Psoas muscle (tissue), 7 donors: ENCODE measurements at regions not wholly inside any gene's neighbourhood (a gene's known extent, or its start where the extent isn't known, plus 50 kb on each side); places are given as distances from the start of the nearest gene placed in this dataset.

Experiments used
- ATAC-seq, 4 donors: fragments of 200-7000 bp; cut with Tn5 transposase; one replicate each; pipeline ENCODE4 v1.9.1; 2020; ENCODE audit warnings: moderate library complexity in 3 of 4, mild to moderate bottlenecking in 2 of 4
- DNase-seq, 2 donors: peaks; one replicate each; pipeline ENCODE4 v3.0.0-alpha.2; 2020
- H3K27ac ChIP-seq: fragments of 200-600 bp; one replicate; pipeline ENCODE4 v1.8.0; 2022
- H3K27me3 ChIP-seq, 3 donors: fragments of 200-600 bp in 1 of 3; one replicate each; pipeline versions ENCODE4 v1.6.1 to v1.8.0; 2013 to 2022; ENCODE audit warnings: low read length in 2 of 3, mild to moderate bottlenecking in 2 of 3, moderate library complexity in 1 of 3; ENCODE audit not compliant: insufficient read depth in 3 of 3
- H3K36me3 ChIP-seq, 2 donors: fragments of 200-600 bp in 1 of 2; one replicate each; pipeline versions ENCODE4 v1.6.1 to v1.8.0; 2013 to 2022; ENCODE audit warnings: low read depth in 1 of 2, mild to moderate bottlenecking in 1 of 2, moderate library complexity in 1 of 2; ENCODE audit not compliant: insufficient read depth in 1 of 2
- H3K4me1 ChIP-seq: fragments of 200-600 bp; one replicate; pipeline ENCODE4 v1.8.0; 2022
- H3K4me3 ChIP-seq: fragments of 200-600 bp; one replicate; pipeline ENCODE4 v1.8.0; 2022; ENCODE audit warnings: mild to moderate bottlenecking
- H3K9me3 ChIP-seq: fragments of 200-600 bp; one replicate; pipeline ENCODE4 v1.8.0; 2022
- CTCF ChIP-seq: fragments of 200-600 bp; IDR thresholded peaks from one replicate; pipeline ENCODE4 v1.8.0; 2022; ENCODE audit warnings: antibody characterized with exemption
- WGBS, 3 donors: extraction: QIAGEN DNeasy Blood & Tissue Kit; methylation state at CpG; one replicate each; pipeline versions ENCODE4 v1.1.6 to v1.1.7; 2013; 5-methylcytosine and 5-hydroxymethylcytosine counted together
- intact Hi-C, 2 donors: fragments of 100-400 bp; cut with DNase I; formaldehyde crosslinking; loops; one replicate each; pipeline versions ENCODE4 v1.11.0 to v1.14.2; 2022
- donor health status: healthy with polysubstance abuse.
- donor health status: DM: no; HTN: no; CAD: no; lungs with moderate emphysema.
- donor health status: Bipolar disorder and iron deficiency.
- donor health status: healthy.
- donor health status: DM: yes; HTN: yes; CAD: no.
- donor health status: DM: no; HTN: no; CAD: no.
- donor health status: DM: yes; HTN: yes; CAD: no.

- no peak for DNase-seq
- no peak for TF ChIP-seq CTCF
- Histone ChIP-seq H3K27ac (no peak overlapping the region), H3K9me3 (no peaks in the 10 kb centered on the region), H3K4me1 (no peaks in the 10 kb centered on the region), H3K27me3 (peaks cover 0 to 9% (median 2%) of the 10 kb centered on the region in 3 donors), H3K4me3 (no peak overlapping the region), H3K36me3 (no peaks in the 10 kb centered on the region)
- intact Hi-C loops = no loop called here
- WGBS, 3 donors = 89 to 96% (median 90%) methylated on average over 1 of the region's 1 CpG
- no peak for ATAC-seq
Measured at GRCh38 chr13:31063772-31064171, 97.9 kb downstream of the HSPH1 start.

DNA sequence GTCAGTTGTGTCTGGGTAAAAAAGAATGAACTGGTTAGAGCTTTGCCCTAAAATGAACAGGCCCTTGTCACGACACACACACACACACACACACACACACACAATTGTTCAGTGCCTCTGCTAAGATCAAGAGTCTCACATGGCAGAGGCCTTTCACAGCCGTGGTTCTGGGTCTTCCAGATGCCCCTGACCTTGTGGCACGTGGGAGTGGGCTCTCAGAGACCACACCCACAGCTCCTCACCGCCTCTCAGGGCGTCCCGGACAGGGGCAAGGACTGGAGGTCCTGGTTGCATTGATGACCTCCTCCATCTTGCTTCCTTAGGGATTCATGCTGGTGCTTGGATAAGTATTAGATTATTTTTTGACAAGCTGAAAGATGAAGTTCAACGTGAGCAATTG is 101.0 kb downstream of the HSPH1 start:
- ATAC-seq = no peak
- H3K27me3 ChIP-seq = peaks cover 0 to 17% (median 2%) of the 10 kb centered on the region in 3 donors
- no peak overlapping the region for H3K27ac ChIP-seq
- no peak for TF ChIP-seq CTCF
- no peaks in the 10 kb centered on the region for H3K4me1 ChIP-seq
- H3K4me3 ChIP-seq = no peak overlapping the region
- 69 to 72% (median 71%) methylated on average over 7 of the region's 7 CpGs for WGBS, 3 donors
- intact Hi-C loops = no loop called here
- H3K36me3 ChIP-seq = no peaks in the 10 kb centered on the region
- H3K9me3 ChIP-seq = no peaks in the 10 kb centered on the region
- no peak for DNase-seq

DNA sequence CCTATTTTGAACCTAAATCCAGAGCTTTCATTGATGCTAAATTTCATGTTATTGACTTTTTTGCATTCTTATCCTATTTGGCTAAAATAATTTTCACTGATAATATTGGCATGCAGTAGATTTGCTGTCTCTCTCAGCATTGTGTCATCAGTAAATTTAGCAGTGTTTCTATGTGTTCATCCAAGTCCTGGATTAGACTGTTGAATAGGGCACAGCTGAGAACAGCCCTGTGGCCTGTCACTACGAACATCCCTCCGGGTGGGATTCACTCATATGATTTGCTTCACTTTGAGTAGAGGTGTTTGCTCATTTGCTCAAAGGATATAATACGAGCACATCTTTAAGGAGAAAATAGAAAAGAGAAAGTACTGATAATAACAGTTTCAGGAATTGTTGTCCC is 101.5 kb downstream of the HSPH1 start:
- no peak for TF ChIP-seq CTCF
- intact Hi-C loops = no loop called here
- Histone ChIP-seq H3K9me3 (no peaks in the 10 kb centered on the region), H3K27me3 (peaks cover 0 to 17% (median 2%) of the 10 kb centered on the region in 3 donors), H3K27ac (no peak overlapping the region), H3K4me1 (no peaks in the 10 kb centered on the region), H3K4me3 (no peak overlapping the region), H3K36me3 (no peaks in the 10 kb centered on the region)
- ATAC-seq (no peak), DNase-seq (no peak)
- WGBS, 3 donors = 84 to 87% (median 86%) methylated on average over 3 of the region's 3 CpGs

DNA sequence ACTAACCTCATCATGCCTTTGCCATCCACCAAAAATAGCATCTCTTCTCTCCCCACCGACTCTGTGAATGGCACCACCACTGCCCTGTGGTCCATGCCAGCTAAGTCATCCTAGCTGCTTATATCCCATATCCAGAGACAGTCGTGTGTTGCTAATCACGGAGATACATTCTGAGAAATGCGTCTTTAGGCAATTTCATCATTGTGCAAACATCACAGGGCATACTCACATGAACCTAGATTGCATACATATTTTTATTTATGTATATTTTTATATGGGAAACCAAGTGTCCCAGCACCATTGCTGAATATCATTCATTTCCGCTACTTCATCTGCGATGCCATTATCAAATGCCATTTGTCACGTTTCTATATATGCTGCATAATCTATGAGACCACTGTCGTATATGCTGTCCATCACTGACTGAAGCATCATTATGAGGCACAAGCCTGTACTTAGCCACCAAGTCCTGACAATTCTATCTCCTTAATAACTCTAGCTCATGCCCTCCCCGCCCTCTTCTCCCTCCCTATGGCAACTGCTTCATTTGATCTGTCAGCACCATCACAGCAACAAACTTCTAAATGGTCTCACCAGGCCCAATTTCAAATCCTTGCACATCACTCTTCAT is 104.2 kb downstream of the HSPH1 start:
- intact Hi-C loops = no loop called here
- Histone ChIP-seq H3K36me3 (no peaks in the 10 kb centered on the region), H3K4me3 (no peak overlapping the region), H3K4me1 (no peaks in the 10 kb centered on the region), H3K27me3 (peaks cover 0 to 17% (median 2%) of the 10 kb centered on the region in 3 donors), H3K27ac (no peak overlapping the region), H3K9me3 (no peaks in the 10 kb centered on the region)
- ATAC-seq = no peak
- no peak for TF ChIP-seq CTCF
- 86 to 93% (median 89%) methylated on average over 9 of the region's 9 CpGs for WGBS, 3 donors
- DNase-seq = no peak
